GM12892 (cell line): ENCODE measurements at regions not wholly inside any gene's neighbourhood (a gene's known extent, or its start where the extent isn't known, plus 50 kb on each side); places are given as distances from the start of the nearest gene placed in this dataset.
"Not testable (repeated sequence)": the region's sequence is repeated elsewhere in the genome, so short reads cannot be mapped to it uniquely, and the experiment has no call there.

Experiments used
- DNase-seq: peaks from one replicate; pipeline ENCODE4 v3.0.0; 2011; ENCODE audit not compliant: insufficient read length
- FAIRE-seq: peaks from 2 replicates; lab custom pipeline; 2011; peaks lifted over from hg19 to GRCh38; lab: Jason Lieb, UNC
- POLR2A ChIP-seq: IDR thresholded peaks from 2 replicates; pipeline ENCODE4 v1.6.1; 2011; ENCODE audit warnings: low read depth, low read length, control low read depth
- POLR2AphosphoS5 ChIP-seq: IDR thresholded peaks from 2 replicates; pipeline ENCODE4 v1.6.1; 2011; ENCODE audit warnings: low read depth, low read length, control low read depth
- TAF1 ChIP-seq: IDR thresholded peaks from 2 replicates; pipeline ENCODE4 v1.6.1; 2011; ENCODE audit warnings: low read depth, mild to moderate bottlenecking, control low read depth, low read length, borderline replicate concordance

DNA sequence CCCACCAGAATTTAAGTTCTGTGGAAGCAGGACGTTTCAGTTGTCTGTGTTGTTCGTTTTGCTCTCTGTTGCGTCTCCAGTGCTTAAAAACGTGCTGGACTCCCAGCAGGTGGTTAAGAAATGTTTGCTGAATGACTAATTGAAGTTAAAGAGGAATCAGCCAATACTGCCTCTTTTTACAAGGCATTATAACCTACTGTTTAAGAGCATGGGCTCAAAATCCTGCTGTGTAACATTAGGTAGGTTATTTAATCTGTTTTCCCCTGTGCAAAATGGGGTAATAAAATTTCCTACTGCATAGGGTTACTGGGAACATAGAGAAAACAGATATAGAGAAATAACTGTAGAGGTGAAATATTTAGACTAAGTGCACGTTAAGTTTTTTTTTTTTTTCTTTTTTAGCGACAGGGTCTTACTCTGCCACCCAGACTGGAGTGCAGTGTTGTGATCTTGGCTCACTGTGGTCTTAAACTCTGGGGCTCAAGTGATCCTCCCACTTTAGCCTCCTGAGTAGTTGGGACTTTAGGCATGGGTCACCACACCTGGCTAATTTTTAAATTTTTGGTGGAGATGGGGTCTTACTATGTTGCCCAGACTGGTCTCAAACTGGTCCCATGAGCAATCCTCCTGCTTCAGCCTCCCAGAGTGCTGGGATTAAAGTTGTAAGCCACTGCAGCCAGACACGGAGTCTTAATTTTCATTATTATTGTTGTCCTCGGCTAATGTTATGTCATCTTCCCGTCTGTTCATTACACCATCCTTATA is 139.4 kb upstream of the PRICKLE1 start:
- DNase-seq (no peak), FAIRE-seq (no peak)
- no peak for TF ChIP-seq POLR2A
- no peak for TF ChIP-seq TAF1
- TF ChIP-seq POLR2AphosphoS5 = no peak

DNA sequence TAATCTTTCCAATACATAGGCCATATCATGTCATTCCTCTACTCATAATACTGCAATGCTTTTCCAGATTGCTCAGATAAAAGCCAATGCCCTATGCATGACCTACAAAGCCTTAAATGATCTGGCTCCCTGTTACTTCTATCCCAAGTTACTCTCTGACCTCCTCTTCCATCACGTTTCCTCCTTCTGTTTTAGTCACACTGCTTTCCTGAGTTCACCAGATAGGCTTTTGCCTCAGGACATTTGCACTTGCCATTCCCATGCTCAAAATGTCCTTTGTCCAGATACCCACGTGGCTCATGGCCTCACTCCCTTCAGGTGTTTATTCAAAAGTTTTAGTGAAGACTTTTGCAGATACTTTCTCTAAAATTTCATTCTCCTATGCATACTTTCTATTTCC is 138.7 kb upstream of the PRICKLE1 start:
- DNase-seq (no peak), FAIRE-seq (no peak)
- TF ChIP-seq POLR2AphosphoS5 (no peak), TAF1 (no peak)

DNA sequence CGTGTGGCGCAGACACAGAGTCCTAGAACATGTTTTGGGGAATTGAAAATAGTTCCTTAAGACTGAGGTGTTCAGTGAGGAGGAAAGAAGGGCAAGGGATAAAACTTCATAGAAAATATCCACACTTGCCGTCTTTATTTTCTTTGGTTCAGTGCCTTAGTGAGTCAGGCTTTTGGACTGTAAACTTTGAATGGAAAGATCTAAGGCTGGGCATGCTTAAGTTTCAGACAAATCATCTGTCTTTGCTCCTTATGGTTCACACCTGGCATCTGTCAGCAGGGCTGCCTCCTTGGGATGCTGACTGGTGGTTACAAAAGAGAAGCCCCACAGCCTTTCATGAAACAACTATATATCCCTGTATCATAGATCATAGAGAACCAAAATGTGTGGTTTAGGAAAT is 136.3 kb upstream of the PRICKLE1 start:
- TF ChIP-seq POLR2AphosphoS5 (no peak), POLR2A (no peak), TAF1 (no peak)
- no peak for DNase-seq
- no peak for FAIRE-seq

DNA sequence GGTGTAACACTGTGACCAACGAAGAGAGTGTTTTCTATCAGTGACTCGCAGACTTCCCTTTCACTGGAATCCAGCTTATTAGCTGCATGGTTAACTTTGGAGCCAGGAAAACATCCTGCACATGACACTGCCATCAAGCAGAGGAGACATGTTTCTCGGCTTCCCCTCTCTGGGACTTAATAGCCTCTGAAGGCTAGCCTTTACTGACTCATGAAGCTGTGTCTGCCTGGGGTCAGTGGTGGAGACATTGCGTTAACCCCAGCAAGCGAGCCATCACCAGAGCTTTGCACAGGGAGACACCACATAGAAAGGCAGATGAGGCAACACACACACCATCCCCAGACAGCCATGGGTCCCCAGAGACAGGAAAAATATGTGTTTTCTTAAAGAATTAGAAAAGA is 126.9 kb upstream of the PRICKLE1 start:
- TF ChIP-seq POLR2AphosphoS5 (no peak), TAF1 (no peak), POLR2A (no peak)
- FAIRE-seq (no peak), DNase-seq (no peak)

DNA sequence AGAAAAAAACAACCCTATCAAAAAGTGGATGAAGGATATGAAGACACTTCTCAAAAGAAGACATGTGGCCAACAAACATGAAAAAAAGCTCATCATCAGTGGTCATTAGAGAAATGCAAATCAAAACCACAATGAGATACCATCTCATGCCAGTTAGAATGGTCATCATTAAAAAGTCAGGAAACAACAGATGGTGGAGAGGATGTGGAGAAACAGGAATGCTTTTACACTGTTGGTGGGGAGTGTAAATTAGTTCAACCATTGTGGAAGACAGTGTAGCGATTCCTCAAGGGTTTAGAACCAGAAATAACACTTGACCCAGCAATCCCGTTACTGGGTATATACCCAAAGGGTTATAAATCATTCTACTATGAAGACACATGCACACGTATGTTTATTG is 124.0 kb upstream of the PRICKLE1 start:
- DNase-seq, FAIRE-seq: not testable (repeated sequence)

DNA sequence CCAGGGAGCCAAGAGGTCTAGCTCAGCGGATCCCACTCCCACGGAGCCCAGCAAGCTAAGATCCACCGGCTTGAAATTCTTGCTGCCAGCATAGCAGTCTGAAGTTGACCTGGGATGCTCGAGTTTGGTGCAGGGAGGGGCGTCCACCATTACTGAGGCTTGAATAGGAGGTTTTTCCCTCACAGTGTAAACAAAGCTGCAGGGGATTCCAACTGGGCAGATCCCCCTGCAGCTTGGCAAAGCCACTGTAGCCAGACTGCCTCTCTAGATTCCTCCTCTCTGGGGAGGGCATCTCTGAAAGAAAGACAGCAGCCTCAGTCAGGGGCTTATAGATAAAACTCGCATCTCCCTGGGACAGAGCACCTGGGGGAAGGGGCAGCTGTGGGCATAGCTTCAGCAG is 118.8 kb upstream of the PRICKLE1 start:
- FAIRE-seq, DNase-seq: not testable (repeated sequence)

DNA sequence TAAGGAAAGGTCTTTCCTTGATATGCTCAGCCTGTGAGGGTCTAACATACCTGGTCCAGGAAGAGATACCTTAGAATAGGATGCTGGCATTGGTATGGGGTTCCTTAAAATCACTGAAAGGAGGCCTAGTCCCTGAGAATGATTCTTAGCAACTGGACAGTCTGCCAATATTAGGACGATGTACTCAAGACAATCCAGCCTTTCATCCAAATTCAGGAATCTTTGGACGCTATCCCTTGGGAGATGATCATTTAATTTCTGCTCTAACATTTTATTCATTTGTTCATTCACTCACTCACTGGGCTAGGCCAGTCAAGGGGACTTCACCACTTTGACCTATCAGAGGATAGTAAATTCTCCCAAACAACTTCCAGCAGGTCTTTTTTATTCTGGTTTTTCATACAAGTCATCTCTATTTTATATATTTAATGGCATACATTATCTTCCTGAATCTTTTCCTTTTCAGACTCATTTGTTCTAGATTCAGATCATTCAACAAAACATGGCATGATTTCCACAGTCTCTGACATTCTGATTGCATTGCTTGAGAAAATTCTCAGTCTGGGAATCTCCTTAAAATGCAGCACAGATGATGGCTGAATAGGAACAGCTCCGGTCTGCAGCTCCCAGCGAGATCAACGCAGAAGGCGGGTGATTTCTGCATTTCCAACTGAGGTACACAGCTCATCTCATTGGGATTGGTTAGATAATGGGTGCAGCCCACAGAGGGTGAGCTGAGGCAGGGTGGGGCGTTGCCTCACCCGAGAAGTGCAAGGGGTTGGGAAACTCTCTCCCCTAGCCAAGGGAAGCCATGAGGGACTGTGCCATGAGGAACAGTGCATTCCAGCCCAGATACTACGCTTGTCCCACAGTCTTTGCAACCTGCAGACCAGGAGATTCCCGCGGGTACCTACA is 118.0 kb upstream of the PRICKLE1 start:
- no peak for DNase-seq
- TF ChIP-seq POLR2A (no peak), TAF1 (no peak), POLR2AphosphoS5 (no peak)
- FAIRE-seq = no peak

DNA sequence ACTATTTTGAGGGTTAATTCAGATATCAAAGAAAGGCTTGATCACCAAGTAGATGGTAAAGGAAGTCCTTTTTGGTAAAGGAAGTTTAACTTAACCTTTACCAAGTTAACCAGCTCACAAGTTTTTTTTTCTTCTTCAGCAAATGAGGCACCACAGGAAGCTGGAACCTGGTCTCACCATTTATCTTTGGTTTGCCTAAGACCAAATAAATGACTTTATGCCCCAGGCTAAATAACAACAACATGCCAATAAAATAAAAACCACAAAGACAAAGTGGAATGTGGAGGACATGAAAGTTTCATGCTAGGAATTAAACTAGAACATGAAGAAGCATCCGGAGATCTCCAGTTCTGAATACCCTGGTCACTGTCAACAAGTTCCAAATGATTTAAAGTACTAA is 116.8 kb upstream of the PRICKLE1 start:
- TF ChIP-seq POLR2A (no peak), POLR2AphosphoS5 (no peak), TAF1 (no peak)
- FAIRE-seq (no peak), DNase-seq (no peak)

DNA sequence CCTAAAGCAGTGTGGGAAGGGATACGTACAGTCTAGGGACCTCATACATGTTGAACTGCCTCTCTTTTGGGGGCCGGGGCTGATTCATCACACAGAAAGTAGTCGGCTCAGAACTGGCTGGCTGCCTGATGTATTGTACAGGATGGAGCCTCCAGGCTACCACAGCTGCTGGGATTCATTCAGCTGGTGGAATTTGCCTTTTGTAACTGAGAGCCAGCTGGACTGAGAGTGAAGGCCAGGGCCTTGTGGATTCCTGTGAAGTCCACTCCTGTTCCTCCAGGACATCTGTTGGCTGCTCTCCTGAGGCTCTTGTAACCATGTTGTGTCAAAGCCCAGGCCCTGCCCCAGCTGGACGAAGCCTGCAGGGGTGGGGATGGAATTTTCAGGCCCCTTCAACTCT is 116.3 kb upstream of the PRICKLE1 start:
- no peak for FAIRE-seq
- TF ChIP-seq POLR2A (no peak), TAF1 (no peak), POLR2AphosphoS5 (no peak)
- DNase-seq = no peak

DNA sequence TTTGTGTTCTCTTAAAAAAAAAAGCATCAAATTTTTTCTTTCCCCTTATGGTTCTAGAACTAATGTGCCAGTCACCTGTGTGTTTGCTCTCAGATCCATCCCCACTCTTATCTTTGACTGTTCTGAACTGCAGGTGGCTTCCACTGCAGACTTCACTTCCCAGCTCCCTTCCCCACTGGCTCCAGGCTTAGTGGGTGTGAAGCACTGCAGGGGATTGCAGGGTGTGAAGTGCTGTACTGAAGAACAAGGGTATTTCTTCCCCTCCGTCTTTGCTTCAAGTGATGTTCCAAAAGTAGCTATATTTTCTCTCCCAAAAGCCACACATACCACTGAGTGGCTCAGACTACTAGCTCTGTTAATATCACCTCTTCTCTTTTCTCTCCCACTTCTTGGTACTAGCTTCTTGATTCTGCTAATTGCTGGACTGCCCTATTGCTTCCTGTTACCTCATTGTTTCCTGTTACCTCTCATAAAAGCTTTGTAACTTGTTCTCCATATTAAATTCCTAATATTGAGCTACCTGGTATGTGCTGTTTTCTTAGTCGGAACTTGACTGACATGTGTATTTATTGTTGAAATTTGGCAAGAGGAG is 115.4 kb upstream of the PRICKLE1 start:
- DNase-seq (no peak), FAIRE-seq (no peak)
- no peak for TF ChIP-seq POLR2A
- TF ChIP-seq POLR2AphosphoS5 = no peak
- TF ChIP-seq TAF1 = no peak

DNA sequence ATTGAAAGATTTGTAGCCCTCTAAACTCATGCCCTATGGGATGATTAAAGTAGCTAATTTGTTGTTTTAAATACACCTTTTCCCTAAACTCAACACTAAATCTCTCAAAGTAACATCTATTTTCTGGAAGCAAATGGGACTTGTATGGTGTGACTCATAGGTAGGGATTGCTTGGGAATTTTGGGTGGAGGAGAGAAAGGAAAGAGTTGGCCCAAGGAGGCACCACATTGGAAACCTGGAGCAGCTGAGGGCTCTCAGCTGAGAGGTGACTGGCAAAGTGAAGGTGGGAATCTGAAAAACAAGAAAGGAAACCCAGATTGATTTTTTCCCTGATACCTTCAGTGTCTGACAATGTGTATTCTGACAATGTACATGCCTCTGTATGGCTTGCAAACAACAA is 114.8 kb upstream of the PRICKLE1 start:
- DNase-seq (no peak), FAIRE-seq (no peak)
- TF ChIP-seq TAF1 (no peak), POLR2AphosphoS5 (no peak), POLR2A (no peak)

DNA sequence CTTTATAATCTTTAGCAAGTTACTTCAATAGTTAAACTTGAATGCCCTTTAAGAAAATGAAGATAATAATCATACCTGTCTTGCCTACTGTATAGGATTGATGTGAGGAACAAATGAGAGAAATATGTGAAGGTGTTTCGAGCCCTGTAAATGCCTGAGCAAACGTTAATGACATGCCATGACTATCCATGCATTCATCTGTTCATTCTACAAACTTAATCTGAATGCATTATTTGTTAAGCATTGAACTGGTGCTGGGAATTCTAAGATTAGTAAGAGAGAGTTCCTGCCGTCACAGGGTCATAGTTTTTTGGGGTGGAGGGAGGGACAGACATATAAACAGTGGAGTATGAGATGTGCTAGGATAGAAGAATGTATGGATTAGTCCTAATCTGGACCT is 111.5 kb upstream of the PRICKLE1 start:
- DNase-seq (no peak), FAIRE-seq (no peak)
- no peak for TF ChIP-seq TAF1
- no peak for TF ChIP-seq POLR2A
- no peak for TF ChIP-seq POLR2AphosphoS5
